ENCODE measurements at regions not wholly inside any gene's neighbourhood (a gene's known extent, or its start where the extent isn't known, plus 50 kb on each side); places are given as distances from the start of the nearest gene placed in this dataset.

- TF ChIP-seq CTCF (IDR thresholded peaks at IDR 0.05): no peak
- no peak for TF ChIP-seq POLR2A (IDR thresholded peaks at IDR 0.05)
Observed at GRCh38 chr5:54722846-54723433, 205.4 kb downstream of the SNX18 start.
